Fibroblast of lung (primary cell): ENCODE measurements at regions not wholly inside any gene's neighbourhood (a gene's known extent, or its start where the extent isn't known, plus 50 kb on each side); places are given as distances from the start of the nearest gene placed in this dataset.
A peak's percentile ranks its signal among the peaks of the same experiment; 100 is the strongest.

Experiments used
- DNase-seq, 2 donors: peaks; one replicate each; pipeline versions ENCODE4 v3.0.0 to v3.0.0-alpha.2; 2010; ENCODE audit warnings: low read depth in 2 of 2
- H2AFZ ChIP-seq: 2 replicates; pipeline ENCODE4 v1.5.1; 2012; ENCODE audit warnings: low read length, control low read depth, inconsistent platforms
- H3K27ac ChIP-seq: 2 replicates; pipeline ENCODE4 v1.5.1; 2011; ENCODE audit warnings: low read length, control low read depth; ENCODE audit not compliant: insufficient read depth
- H3K27me3 ChIP-seq: 2 replicates; pipeline ENCODE4 v1.5.1; 2011; ENCODE audit warnings: mild to moderate bottlenecking, low read length; ENCODE audit not compliant: control insufficient read depth, insufficient read depth
- H3K36me3 ChIP-seq: 2 replicates; pipeline ENCODE4 v1.5.1; 2011; ENCODE audit warnings: low read length; ENCODE audit not compliant: control insufficient read depth, insufficient read depth
- H3K4me1 ChIP-seq: 2 replicates; pipeline ENCODE4 v1.5.1; 2011; ENCODE audit warnings: low read length; ENCODE audit not compliant: control insufficient read depth, insufficient read depth; ENCODE audit errors: extremely low read depth
- H3K4me2 ChIP-seq: 2 replicates; pipeline ENCODE4 v1.5.1; 2011; ENCODE audit warnings: low read length, control low read depth; ENCODE audit not compliant: insufficient read depth; ENCODE audit errors: extremely low read depth
- H3K4me3 ChIP-seq, 4 experiments: fragments of 200-600 bp in 1 of 4; sonication (generic) in 1 of 4; replicated peaks in 1 of 4; 2 replicates each; pipeline ENCODE4 v1.5.1; 2011 to 2016; ENCODE audit warnings: low read length in 4 of 4, low read depth in 3 of 4, mild to moderate bottlenecking in 3 of 4, control low read depth in 2 of 4, inconsistent platforms in 1 of 4, mixed read lengths in 1 of 4; ENCODE audit not compliant: insufficient read depth in 1 of 4; ENCODE audit errors: control extremely low read depth in 1 of 4
- H3K79me2 ChIP-seq: 2 replicates; pipeline ENCODE4 v1.5.1; 2012; ENCODE audit warnings: mild to moderate bottlenecking, low read length, inconsistent platforms; ENCODE audit not compliant: control insufficient read depth, insufficient read depth
- H3K9ac ChIP-seq: 2 replicates; pipeline ENCODE4 v1.5.1; 2011; ENCODE audit warnings: mild to moderate bottlenecking, low read length, control low read depth; ENCODE audit not compliant: insufficient read depth
- H3K9me3 ChIP-seq: 2 replicates; pipeline ENCODE4 v1.5.1; 2012; ENCODE audit warnings: low read depth, low read length; ENCODE audit not compliant: control insufficient read depth, insufficient read depth
- H4K20me1 ChIP-seq: 2 replicates; pipeline ENCODE4 v1.5.1; 2011; ENCODE audit warnings: low read length; ENCODE audit not compliant: control insufficient read depth, insufficient read depth; ENCODE audit errors: extremely low read depth
- EZH2 ChIP-seq: IDR thresholded peaks from 2 replicates; pipeline ENCODE4 v1.5.1; 2012; ENCODE audit warnings: low read length, control low read depth, mild to moderate bottlenecking; ENCODE audit errors: missing control alignments
- TF ChIP-seq, protein P1 (sequence below), 2 donors: IDR thresholded peaks in 1 of 2; conservative IDR thresholded peaks in 1 of 2; 1 replicate in 1 of 2; 2 replicates in 1 of 2; pipeline ENCODE4 v1.5.1; 2011 to 2012; ENCODE audit warnings: low read length in 2 of 2, control low read depth in 1 of 2, inconsistent platforms in 1 of 2, low read depth in 1 of 2, mild to moderate bottlenecking in 1 of 2

GRCh38 chr2:187679454-187679853 is 125.2 kb upstream of the TFPI start:
- Histone ChIP-seq H3K4me2 (no peak overlapping the region), H3K27ac (no peak overlapping the region), H2AFZ (no peak overlapping the region), H3K9me3 (no peaks in the 10 kb centered on the region), H3K9ac (no peak overlapping the region), H3K27me3 (no peaks in the 10 kb centered on the region), H3K79me2 (no peaks in the 10 kb centered on the region), H3K36me3 (no peaks in the 10 kb centered on the region), H3K4me3 (no peak overlapping the region), H4K20me1 (no peaks in the 10 kb centered on the region), H3K4me1 (no peaks in the 10 kb centered on the region)
- no peak for DNase-seq
- TF ChIP-seq EZH2 = no peak
- TF ChIP-seq, protein P1, sequence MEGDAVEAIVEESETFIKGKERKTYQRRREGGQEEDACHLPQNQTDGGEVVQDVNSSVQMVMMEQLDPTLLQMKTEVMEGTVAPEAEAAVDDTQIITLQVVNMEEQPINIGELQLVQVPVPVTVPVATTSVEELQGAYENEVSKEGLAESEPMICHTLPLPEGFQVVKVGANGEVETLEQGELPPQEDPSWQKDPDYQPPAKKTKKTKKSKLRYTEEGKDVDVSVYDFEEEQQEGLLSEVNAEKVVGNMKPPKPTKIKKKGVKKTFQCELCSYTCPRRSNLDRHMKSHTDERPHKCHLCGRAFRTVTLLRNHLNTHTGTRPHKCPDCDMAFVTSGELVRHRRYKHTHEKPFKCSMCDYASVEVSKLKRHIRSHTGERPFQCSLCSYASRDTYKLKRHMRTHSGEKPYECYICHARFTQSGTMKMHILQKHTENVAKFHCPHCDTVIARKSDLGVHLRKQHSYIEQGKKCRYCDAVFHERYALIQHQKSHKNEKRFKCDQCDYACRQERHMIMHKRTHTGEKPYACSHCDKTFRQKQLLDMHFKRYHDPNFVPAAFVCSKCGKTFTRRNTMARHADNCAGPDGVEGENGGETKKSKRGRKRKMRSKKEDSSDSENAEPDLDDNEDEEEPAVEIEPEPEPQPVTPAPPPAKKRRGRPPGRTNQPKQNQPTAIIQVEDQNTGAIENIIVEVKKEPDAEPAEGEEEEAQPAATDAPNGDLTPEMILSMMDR (conservative IDR thresholded peaks at IDR 0.05 in 1 of 2, IDR thresholded peaks at IDR 0.05 in 1 of 2; ENCODE audit: low read depth in 1 of 2, low read length in 2 of 2) = no peak

DNA sequence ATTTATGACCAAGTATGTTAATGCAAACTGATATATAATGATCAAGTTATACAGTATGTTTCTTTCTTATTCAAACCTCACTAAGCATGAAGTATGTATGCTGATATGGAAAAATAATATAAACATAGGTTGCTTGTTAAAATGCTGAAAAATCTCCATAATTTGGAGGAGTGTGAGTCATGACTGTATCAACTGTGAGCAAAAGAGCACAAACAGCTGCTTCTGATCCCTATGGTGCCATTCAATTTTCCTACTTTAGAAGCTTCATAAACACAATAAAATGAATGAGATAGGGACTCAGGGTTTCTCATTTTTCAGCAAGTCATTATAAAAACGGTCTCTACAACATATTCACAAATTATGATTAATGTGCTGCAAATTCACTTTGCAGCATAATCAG is 129.9 kb upstream of the TFPI start:
- Histone ChIP-seq H3K79me2 (no peaks in the 10 kb centered on the region), H4K20me1 (no peaks in the 10 kb centered on the region), H3K4me2 (no peak overlapping the region), H3K9ac (no peak overlapping the region), H3K4me1 (no peaks in the 10 kb centered on the region), H3K9me3 (no peaks in the 10 kb centered on the region), H3K36me3 (no peaks in the 10 kb centered on the region), H3K4me3 (no peak overlapping the region), H2AFZ (no peak overlapping the region), H3K27me3 (no peaks in the 10 kb centered on the region), H3K27ac (no peak overlapping the region)
- TF ChIP-seq EZH2 = no peak
- TF ChIP-seq, protein P1 (conservative IDR thresholded peaks at IDR 0.05 in 1 of 2, IDR thresholded peaks at IDR 0.05 in 1 of 2; ENCODE audit: low read depth in 1 of 2, low read length in 2 of 2) = no peak
- DNase-seq = peak; percentile 3 to 39

GRCh38 chr2:187686416-187687024 is 132.3 kb upstream of the TFPI start:
- no peak overlapping the region for H3K9ac ChIP-seq
- H3K4me2 ChIP-seq = no peak overlapping the region
- no peaks in the 10 kb centered on the region for H3K9me3 ChIP-seq
- H3K27me3 ChIP-seq = no peaks in the 10 kb centered on the region
- H3K4me1 ChIP-seq = no peaks in the 10 kb centered on the region
- no peak for TF ChIP-seq EZH2
- TF ChIP-seq, protein P1 (conservative IDR thresholded peaks at IDR 0.05 in 1 of 2, IDR thresholded peaks at IDR 0.05 in 1 of 2; ENCODE audit: low read depth in 1 of 2, low read length in 2 of 2) = no peak
- no peaks in the 10 kb centered on the region for H4K20me1 ChIP-seq
- H3K79me2 ChIP-seq = no peaks in the 10 kb centered on the region
- no peak for DNase-seq
- no peak overlapping the region for H3K4me3 ChIP-seq
- H3K27ac ChIP-seq = no peak overlapping the region
- no peak overlapping the region for H2AFZ ChIP-seq
- no peaks in the 10 kb centered on the region for H3K36me3 ChIP-seq
